Neuronal stem cell (in vitro differentiated cells): ENCODE measurements at regions not wholly inside any gene's neighbourhood (a gene's known extent, or its start where the extent isn't known, plus 50 kb on each side); places are given as distances from the start of the nearest gene placed in this dataset.
A peak's percentile ranks its signal among the peaks of the same experiment; 100 is the strongest.

Experiments used
- DNase-seq: peaks from one replicate; pipeline ENCODE4 v3.0.0-alpha.2; 2013; ENCODE audit warnings: low spot score
- H2AFZ ChIP-seq: one replicate; pipeline ENCODE4 v1.6.1; 2013; ENCODE audit warnings: mild to moderate bottlenecking, low read length, inconsistent platforms
- H2AK5ac ChIP-seq: 2 replicates; pipeline ENCODE4 v1.6.1; 2013; ENCODE audit warnings: low read depth, mild to moderate bottlenecking, inconsistent platforms, low read length, moderate library complexity, mixed read lengths
- H2BK120ac ChIP-seq: 2 replicates; pipeline ENCODE4 v1.6.1; 2013; ENCODE audit warnings: low read depth, mild to moderate bottlenecking, inconsistent platforms, low read length, moderate library complexity, mixed read lengths
- H2BK12ac ChIP-seq: one replicate; pipeline ENCODE4 v1.6.1; 2013; ENCODE audit warnings: low read length, inconsistent platforms
- H2BK15ac ChIP-seq: 2 replicates; pipeline ENCODE4 v1.6.1; 2013; ENCODE audit warnings: mild to moderate bottlenecking, low read length, inconsistent platforms, mixed read lengths
- H2BK5ac ChIP-seq: one replicate; pipeline ENCODE4 v1.6.1; 2013; ENCODE audit warnings: inconsistent platforms, mild to moderate bottlenecking, low read length, moderate library complexity
- H3K14ac ChIP-seq: one replicate; pipeline ENCODE4 v1.6.1; 2013; ENCODE audit warnings: low read length, inconsistent platforms
- H3K18ac ChIP-seq: 2 replicates; pipeline ENCODE4 v1.6.1; 2013; ENCODE audit warnings: low read length, inconsistent platforms
- H3K23ac ChIP-seq: 2 replicates; pipeline ENCODE4 v1.6.1; 2013; ENCODE audit warnings: low read depth, mild to moderate bottlenecking, mixed read lengths, low read length, inconsistent platforms; ENCODE audit not compliant: poor library complexity
- H3K27ac ChIP-seq: replicated peaks from 3 replicates; pipeline ENCODE4 v1.5.1; 2013; ENCODE audit warnings: low read length, inconsistent platforms
- H3K27me3 ChIP-seq, 3 experiments: 2 replicates each; pipeline ENCODE4 v1.6.1; 2013; ENCODE audit warnings: low read length in 3 of 3, mild to moderate bottlenecking in 2 of 3, inconsistent platforms in 1 of 3, low read depth in 1 of 3, mixed read lengths in 1 of 3, moderate library complexity in 1 of 3; ENCODE audit not compliant: control insufficient read depth in 3 of 3, insufficient read depth in 3 of 3
- H3K36me3 ChIP-seq, 2 donors: replicated peaks in 1 of 2; 2 replicates each; pipeline ENCODE4 v1.6.1; 2013; ENCODE audit warnings: low read length in 2 of 2; ENCODE audit not compliant: control insufficient read depth in 2 of 2, insufficient read depth in 2 of 2
- H3K4ac ChIP-seq: 2 replicates; pipeline ENCODE4 v1.6.1; 2013; ENCODE audit warnings: inconsistent platforms, mild to moderate bottlenecking, low read length, moderate library complexity
- H3K4me1 ChIP-seq, 2 donors: 1 replicate in 1 of 2; 2 replicates in 1 of 2; pipeline ENCODE4 v1.6.1; 2013; ENCODE audit warnings: low read length in 2 of 2, low read depth in 1 of 2; ENCODE audit not compliant: control insufficient read depth in 2 of 2, insufficient read depth in 1 of 2
- H3K4me2 ChIP-seq: one replicate; pipeline ENCODE4 v1.6.1; 2013; ENCODE audit warnings: mild to moderate bottlenecking, low read length, inconsistent platforms; ENCODE audit not compliant: insufficient read depth, poor library complexity, severe bottlenecking
- H3K4me3 ChIP-seq, 2 donors: 2 replicates each; pipeline ENCODE4 v1.5.1; 2013; ENCODE audit warnings: low read length in 2 of 2, mild to moderate bottlenecking in 2 of 2, inconsistent platforms in 1 of 2, moderate library complexity in 1 of 2
- H3K79me1 ChIP-seq: one replicate; pipeline ENCODE4 v1.6.1; 2013; ENCODE audit warnings: low read depth, mild to moderate bottlenecking, inconsistent platforms, low read length, moderate library complexity
- H3K9ac ChIP-seq: one replicate; pipeline ENCODE4 v1.6.1; 2013; ENCODE audit warnings: mild to moderate bottlenecking, low read depth, low read length, inconsistent platforms; ENCODE audit not compliant: poor library complexity
- H3K9me3 ChIP-seq, 2 donors: replicated peaks in 1 of 2; 2 replicates each; pipeline versions ENCODE3 to v1.6.1; 2013; ENCODE audit warnings: low read length in 2 of 2, mild to moderate bottlenecking in 2 of 2, inconsistent platforms in 1 of 2, low read depth in 1 of 2, mixed read lengths in 1 of 2, moderate library complexity in 1 of 2; ENCODE audit not compliant: control insufficient read depth in 2 of 2, insufficient read depth in 1 of 2
- H4K8ac ChIP-seq: one replicate; pipeline ENCODE4 v1.6.1; 2013; ENCODE audit warnings: low read depth, mild to moderate bottlenecking, inconsistent platforms, low read length, moderate library complexity
- H4K91ac ChIP-seq: one replicate; pipeline ENCODE4 v1.6.1; 2013; ENCODE audit warnings: low read length, low read depth, mild to moderate bottlenecking, inconsistent platforms; ENCODE audit not compliant: poor library complexity
- WGBS, 2 donors: extraction: QIAGEN DNeasy Blood & Tissue Kit; methylation state at CpG; one replicate each; pipeline ENCODE4 v1.1.7; 2013; ENCODE audit warnings: missing lambda C conversion rate in 2 of 2, mixed read lengths in 1 of 2; ENCODE audit not compliant: insufficient read length in 2 of 2, insufficient replicate concordance in 1 of 2; ENCODE audit errors: extremely low coverage in 2 of 2; 5-methylcytosine and 5-hydroxymethylcytosine counted together

GRCh38 chr2:16156411-16156810 is 216.1 kb downstream of the MYCN start:
- H2AK5ac ChIP-seq: no peak overlapping the region
- H2BK120ac ChIP-seq: no peak overlapping the region
- H3K27ac ChIP-seq: no peak overlapping the region
- H3K9ac ChIP-seq: no peak overlapping the region
- no CpG with 5 or more reads among the region's 3 CpGs for WGBS, 2 donors
- no peak overlapping the region for H3K4me2 ChIP-seq
- H3K4me1 ChIP-seq: peaks cover 4 to 6% of the 10 kb centered on the region in 2 donors
- no peak overlapping the region for H3K23ac ChIP-seq
- no peak for DNase-seq
- no peak overlapping the region for H3K18ac ChIP-seq
- no peak overlapping the region for H2BK12ac ChIP-seq
- H4K8ac ChIP-seq: no peak overlapping the region
- no peak overlapping the region for H3K14ac ChIP-seq
- no peaks in the 10 kb centered on the region for H3K79me1 ChIP-seq
- H4K91ac ChIP-seq: no peak overlapping the region
- H3K27me3 ChIP-seq: no peaks in the 10 kb centered on the region
- no peak overlapping the region for H3K4me3 ChIP-seq
- H2AFZ ChIP-seq: no peak overlapping the region
- H3K36me3 ChIP-seq: no peaks in the 10 kb centered on the region
- H2BK15ac ChIP-seq: no peak overlapping the region
- no peak overlapping the region for H2BK5ac ChIP-seq
- H3K4ac ChIP-seq: no peak overlapping the region
- H3K9me3 ChIP-seq: peaks cover 0 to 5% of the 10 kb centered on the region in 2 donors

- Histone ChIP-seq H3K4ac (no peak overlapping the region), H3K9ac (no peak overlapping the region), H3K36me3 (no peaks in the 10 kb centered on the region), H2BK5ac (no peak overlapping the region), H3K9me3 (peaks cover 0 to 5% of the 10 kb centered on the region in 2 donors), H3K4me1 (peaks cover 4 to 6% of the 10 kb centered on the region in 2 donors), H3K23ac (no peak overlapping the region), H2AK5ac (no peak overlapping the region), H4K91ac (no peak overlapping the region), H3K27me3 (no peaks in the 10 kb centered on the region), H2BK120ac (no peak overlapping the region), H2BK15ac (no peak overlapping the region), H3K14ac (no peak overlapping the region), H3K27ac (no peak overlapping the region), H3K4me3 (no peak overlapping the region), H3K4me2 (no peak overlapping the region), H2BK12ac (no peak overlapping the region), H3K79me1 (no peaks in the 10 kb centered on the region), H2AFZ (peak overlapping the region; percentile 38), H3K18ac (no peak overlapping the region), H4K8ac (no peak overlapping the region)
- DNase-seq: no peak
- no CpG with 5 or more reads among the region's 6 CpGs for WGBS, 2 donors
Observed at GRCh38 chr2:16155766-16156165, 215.4 kb downstream of the MYCN start.

- H4K91ac ChIP-seq: no peak overlapping the region
- H2AFZ ChIP-seq: peak overlapping the region; percentile 38
- H3K4me1 ChIP-seq: peaks cover 4 to 6% of the 10 kb centered on the region in 2 donors
- no peak overlapping the region for H2BK12ac ChIP-seq
- WGBS, 2 donors: no CpG with 5 or more reads among the region's 5 CpGs
- H3K4ac ChIP-seq: no peak overlapping the region
- no peak overlapping the region for H3K18ac ChIP-seq
- H2AK5ac ChIP-seq: no peak overlapping the region
- no peak overlapping the region for H3K9ac ChIP-seq
- no peak overlapping the region for H3K4me3 ChIP-seq
- no peak overlapping the region for H4K8ac ChIP-seq
- no peaks in the 10 kb centered on the region for H3K27me3 ChIP-seq
- no peak overlapping the region for H3K23ac ChIP-seq
- H3K79me1 ChIP-seq: no peaks in the 10 kb centered on the region
- H3K9me3 ChIP-seq: peaks cover 0 to 5% of the 10 kb centered on the region in 2 donors
- H2BK15ac ChIP-seq: no peak overlapping the region
- no peak overlapping the region for H2BK120ac ChIP-seq
- H3K14ac ChIP-seq: no peak overlapping the region
- H2BK5ac ChIP-seq: no peak overlapping the region
- H3K36me3 ChIP-seq: no peaks in the 10 kb centered on the region
- DNase-seq: no peak
- H3K4me2 ChIP-seq: no peak overlapping the region
- no peak overlapping the region for H3K27ac ChIP-seq
Observed at GRCh38 chr2:16155366-16155765, 215.0 kb downstream of the MYCN start.

- Histone ChIP-seq H2AK5ac (no peak overlapping the region), H3K27ac (no peak overlapping the region), H3K9ac (no peak overlapping the region), H2BK12ac (no peak overlapping the region), H2AFZ (no peak overlapping the region), H3K14ac (no peak overlapping the region), H2BK120ac (no peak overlapping the region), H3K18ac (no peak overlapping the region), H2BK15ac (no peak overlapping the region), H3K27me3 (no peaks in the 10 kb centered on the region), H3K79me1 (no peaks in the 10 kb centered on the region), H4K91ac (no peak overlapping the region), H3K36me3 (no peaks in the 10 kb centered on the region), H4K8ac (no peak overlapping the region), H3K23ac (no peak overlapping the region), H3K4me1 (peaks cover 4 to 6% of the 10 kb centered on the region in 2 donors), H3K9me3 (peaks cover 0 to 5% of the 10 kb centered on the region in 2 donors), H3K4ac (no peak overlapping the region), H3K4me3 (no peak overlapping the region), H3K4me2 (no peak overlapping the region), H2BK5ac (no peak overlapping the region)
- no CpG with 5 or more reads among the region's 4 CpGs for WGBS, 2 donors
- no peak for DNase-seq
Observed at GRCh38 chr2:16154501-16155280, 214.3 kb downstream of the MYCN start.
